H1 (cell line): ENCODE measurements at regions not wholly inside any gene's neighbourhood (a gene's known extent, or its start where the extent isn't known, plus 50 kb on each side); places are given as distances from the start of the nearest gene placed in this dataset.

Source experiments
- CTCF ChIA-PET: fragments of 300-600 bp; sonication (Branson Sonifier 250); formaldehyde crosslinking; loops from one replicate; lab custom pipeline; 2021; ENCODE audit not compliant: partially characterized antibody; lab: Charles Lee
- POLR2A ChIA-PET: fragments of 300-600 bp; sonication (Branson Sonifier 250); formaldehyde crosslinking; loops from one replicate; lab custom pipeline; 2021; ENCODE audit warnings: inconsistent platforms; ENCODE audit not compliant: partially characterized antibody; lab: Charles Lee
- DNase-seq, 2 experiments: peaks; one replicate each; pipeline versions ENCODE4 v3.0.0 to v3.0.0-alpha.2; 2010 to 2022; ENCODE audit warnings: low spot score in 2 of 2, low read depth in 1 of 2, mixed read lengths in 1 of 2
- FAIRE-seq: peaks from 2 replicates; lab custom pipeline; 2011; peaks lifted over from hg19 to GRCh38; lab: Jason Lieb, UNC
- H2AFZ ChIP-seq: 2 replicates; pipeline ENCODE4 v1.8.1; 2012; ENCODE audit warnings: low read length, inconsistent platforms
- H2AK5ac ChIP-seq: 2 replicates; pipeline ENCODE4 v1.6.1; 2013; ENCODE audit warnings: low read depth, low read length
- H2BK120ac ChIP-seq: replicated peaks from 2 replicates; pipeline ENCODE3; 2013; ENCODE audit warnings: low read depth, low read length, inconsistent platforms
- H2BK12ac ChIP-seq: 2 replicates; pipeline ENCODE4 v1.6.1; 2013; ENCODE audit warnings: low read depth, low read length
- H2BK15ac ChIP-seq: 2 replicates; pipeline ENCODE4 v1.6.1; 2013; ENCODE audit warnings: low read length
- H2BK20ac ChIP-seq: 2 replicates; pipeline ENCODE4 v1.6.1; 2013; ENCODE audit warnings: low read length
- H2BK5ac ChIP-seq: 2 replicates; pipeline ENCODE4 v1.6.1; 2013; ENCODE audit warnings: low read depth, low read length
- H3K14ac ChIP-seq: 2 replicates; pipeline ENCODE4 v1.6.1; 2013; ENCODE audit warnings: inconsistent platforms; ENCODE audit not compliant: insufficient read length
- H3K18ac ChIP-seq: 2 replicates; pipeline ENCODE4 v1.6.1; 2013; ENCODE audit warnings: low read length; ENCODE audit errors: extremely low read depth
- H3K23ac ChIP-seq: 2 replicates; pipeline ENCODE4 v1.6.1; 2013; ENCODE audit warnings: inconsistent platforms; ENCODE audit not compliant: insufficient read length
- H3K23me2 ChIP-seq: 2 replicates; pipeline ENCODE4 v1.6.1; 2013; ENCODE audit warnings: low read depth, low read length
- H3K27ac ChIP-seq: 2 replicates; pipeline ENCODE4 v1.6.1; 2011; ENCODE audit warnings: low read depth, low read length, inconsistent platforms
- H3K27me3 ChIP-seq, 4 experiments: replicated peaks in 1 of 4; 1 replicate in 1 of 4; 2 replicates in 3 of 4; pipeline versions ENCODE4 v1.6.1 to v1.8.1; 2011 to 2013; ENCODE audit warnings: low read length in 3 of 4, mild to moderate bottlenecking in 3 of 4, inconsistent platforms in 2 of 4, mixed read lengths in 2 of 4, moderate library complexity in 1 of 4; ENCODE audit not compliant: control insufficient read depth in 3 of 4, insufficient read depth in 3 of 4; ENCODE audit errors: extremely low read depth in 1 of 4
- H3K36me3 ChIP-seq, 4 experiments: 2 replicates each; pipeline versions ENCODE4 v1.6.1 to v1.8.1; 2011 to 2013; ENCODE audit warnings: mild to moderate bottlenecking in 4 of 4, low read length in 3 of 4, moderate library complexity in 2 of 4, control low read depth in 1 of 4, inconsistent platforms in 1 of 4; ENCODE audit not compliant: insufficient read depth in 4 of 4, control insufficient read depth in 2 of 4
- H3K4ac ChIP-seq: replicated peaks from 2 replicates; pipeline ENCODE3; 2013; ENCODE audit warnings: low read length, low read depth, mixed read lengths, inconsistent platforms; ENCODE audit not compliant: insufficient read length
- H3K4me1 ChIP-seq, 4 experiments: replicated peaks in 1 of 4; 1 replicate in 1 of 4; 2 replicates in 3 of 4; pipeline versions ENCODE4 v1.6.1 to v1.8.1; 2011 to 2013; ENCODE audit warnings: low read length in 3 of 4, inconsistent platforms in 2 of 4, mixed read lengths in 1 of 4; ENCODE audit not compliant: insufficient read depth in 4 of 4, control insufficient read depth in 3 of 4
- H3K4me2 ChIP-seq, 2 experiments: 2 replicates each; pipeline versions ENCODE4 v1.6.1 to v1.8.1; 2011 to 2013; ENCODE audit warnings: low read depth in 2 of 2, low read length in 2 of 2, control low read depth in 1 of 2, inconsistent platforms in 1 of 2, mild to moderate bottlenecking in 1 of 2; ENCODE audit not compliant: insufficient read depth in 1 of 2
- H3K4me3 ChIP-seq, 4 experiments: fragments of 200-600, 300-600 bp in 1 of 4; sonication (generic), shearing (Covaris generic), sonication (Bioruptor Twin) in 1 of 4; 2 replicates each; pipeline versions ENCODE4 v1.5.1 to v1.8.1; 2011 to 2016; ENCODE audit warnings: low read length in 4 of 4, low read depth in 3 of 4, control low read depth in 2 of 4, inconsistent platforms in 2 of 4, mild to moderate bottlenecking in 2 of 4, mixed read lengths in 1 of 4, moderate library complexity in 1 of 4; ENCODE audit not compliant: insufficient read depth in 2 of 4; ENCODE audit errors: extremely low read depth in 1 of 4
- H3K56ac ChIP-seq: replicated peaks from 2 replicates; pipeline ENCODE3; 2013; ENCODE audit warnings: low read depth, mild to moderate bottlenecking, mixed read lengths, low read length, inconsistent platforms; ENCODE audit not compliant: insufficient read length
- H3K79me1 ChIP-seq: 2 replicates; pipeline ENCODE4 v1.6.1; 2013; ENCODE audit warnings: low read depth, low read length, control low read depth
- H3K79me2 ChIP-seq, 2 experiments: 2 replicates each; pipeline versions ENCODE4 v1.6.1 to v1.8.1; 2012 to 2013; ENCODE audit warnings: low read length in 2 of 2, mild to moderate bottlenecking in 2 of 2, inconsistent platforms in 1 of 2; ENCODE audit not compliant: insufficient read depth in 2 of 2, control insufficient read depth in 1 of 2
- H3K9ac ChIP-seq, 4 experiments: replicated peaks in 1 of 4; 1 replicate in 1 of 4; 2 replicates in 3 of 4; pipeline versions ENCODE4 v1.6.1 to v1.8.1; 2011 to 2013; ENCODE audit warnings: low read depth in 3 of 4, low read length in 3 of 4, control low read depth in 2 of 4, mild to moderate bottlenecking in 2 of 4, moderate library complexity in 2 of 4, inconsistent platforms in 1 of 4; ENCODE audit errors: extremely low read depth in 1 of 4
- H3K9me3 ChIP-seq, 2 experiments: 2 replicates each; pipeline versions ENCODE4 v1.6.1 to v1.8.1; 2012 to 2013; ENCODE audit warnings: mild to moderate bottlenecking in 2 of 2, moderate library complexity in 2 of 2, control low read depth in 1 of 2, inconsistent platforms in 1 of 2, low read depth in 1 of 2, low read length in 1 of 2, mixed read lengths in 1 of 2; ENCODE audit not compliant: insufficient read depth in 2 of 2
- H4K20me1 ChIP-seq, 2 experiments: replicated peaks in 1 of 2; 2 replicates each; pipeline versions ENCODE3 to v1.8.1; 2011 to 2013; ENCODE audit warnings: inconsistent platforms in 2 of 2, low read length in 2 of 2, mild to moderate bottlenecking in 1 of 2; ENCODE audit not compliant: insufficient read depth in 2 of 2, control insufficient read depth in 1 of 2
- H4K5ac ChIP-seq: 2 replicates; pipeline ENCODE4 v1.6.1; 2013; ENCODE audit warnings: low read length, low read depth, mixed read lengths, inconsistent platforms; ENCODE audit not compliant: insufficient read length
- H4K8ac ChIP-seq: 2 replicates; pipeline ENCODE4 v1.8.0; 2013; ENCODE audit warnings: mild to moderate bottlenecking, moderate library complexity, low read length, inconsistent platforms; ENCODE audit not compliant: insufficient read depth; ENCODE audit errors: extremely low read depth
- H4K91ac ChIP-seq: replicated peaks from 2 replicates; pipeline ENCODE3; 2013; ENCODE audit warnings: low read length, mixed read lengths, inconsistent platforms; ENCODE audit not compliant: insufficient read length
- ASH2L ChIP-seq: fragments of 200-600, 300-600 bp; sonication (generic); IDR thresholded peaks from one replicate; pipeline ENCODE4 v1.7.1; 2017; ENCODE audit warnings: low read length
- BCL11A ChIP-seq, 2 experiments: IDR thresholded peaks; one replicate each; pipeline ENCODE4 v1.6.1; 2011; ENCODE audit warnings: low read depth in 2 of 2, low read length in 2 of 2, mild to moderate bottlenecking in 2 of 2
- BRCA1 ChIP-seq: IDR thresholded peaks from 2 replicates; pipeline ENCODE4 v1.6.1; 2012; ENCODE audit warnings: low read depth, low read length, improper control_type of control experiment
- CTBP2 ChIP-seq: IDR thresholded peaks from 2 replicates; pipeline ENCODE4 v1.7.0; 2011; ENCODE audit warnings: borderline replicate concordance, mild to moderate bottlenecking, moderate library complexity, mixed read lengths, low read length; ENCODE audit not compliant: insufficient read depth, insufficient read length
- EZH2 ChIP-seq: fragments of 200-600 bp; sonication (generic); IDR thresholded peaks from 2 replicates; pipeline ENCODE4 v1.7.1; 2012; ENCODE audit warnings: low read depth, mild to moderate bottlenecking, moderate library complexity, low read length, inconsistent platforms; ENCODE audit not compliant: severe bottlenecking
- JUND ChIP-seq: IDR thresholded peaks from 2 replicates; pipeline ENCODE4 v1.6.1; 2011; ENCODE audit warnings: mild to moderate bottlenecking, improper control_type of control experiment, low read length
- KDM5A ChIP-seq: fragments of 200-600 bp; IDR thresholded peaks from 2 replicates; pipeline ENCODE4 v1.7.1; 2012; ENCODE audit warnings: mild to moderate bottlenecking, low read length, inconsistent platforms, mixed read lengths
- SRF ChIP-seq: IDR thresholded peaks from 2 replicates; pipeline ENCODE4 v1.6.1; 2011; ENCODE audit warnings: mild to moderate bottlenecking, low read depth, low read length, moderate library complexity
- SUZ12 ChIP-seq: fragments of 200-600 bp; sonication (generic); IDR thresholded peaks from 2 replicates; pipeline ENCODE4 v1.6.1; 2012; ENCODE audit warnings: mild to moderate bottlenecking, inconsistent platforms, low read length, moderate library complexity, mixed read lengths
- TCF12 ChIP-seq: IDR thresholded peaks from 2 replicates; pipeline ENCODE4 v1.6.1; 2011; ENCODE audit warnings: low read depth, mild to moderate bottlenecking, low read length
- WGBS, 2 experiments: shearing (Covaris generic) in 1 of 2; methylation state at CpG; one replicate each; pipeline versions ENCODE4 v1.1.6 to v1.1.7; 2013 to 2015; ENCODE audit warnings: low lambda C conversion rate in 2 of 2, mixed read lengths in 2 of 2, inconsistent platforms in 1 of 2, low coverage in 1 of 2, missing lambda C conversion rate in 1 of 2; ENCODE audit not compliant: insufficient replicate concordance in 2 of 2, insufficient coverage in 1 of 2, insufficient read length in 1 of 2; ENCODE audit errors: extremely low coverage in 1 of 2, missing lambda C conversion rate in 1 of 2; 5-methylcytosine and 5-hydroxymethylcytosine counted together
- TF ChIP-seq, protein P1 (sequence below), 3 experiments: IDR thresholded peaks; 1 replicate in 2 of 3; 2 replicates in 1 of 3; pipeline versions ENCODE4 v1.5.1 to v1.6.1; 2011; ENCODE audit warnings: low read length in 3 of 3, mild to moderate bottlenecking in 3 of 3, inconsistent platforms in 2 of 3, low read depth in 1 of 3, moderate library complexity in 1 of 3; ENCODE audit not compliant: insufficient read depth in 1 of 3; ENCODE audit errors: control extremely low read depth in 1 of 3
- TF ChIP-seq, protein P2 (sequence below): IDR thresholded peaks from 2 replicates; pipeline ENCODE4 v1.6.1; 2012; ENCODE audit warnings: inconsistent platforms

DNA sequence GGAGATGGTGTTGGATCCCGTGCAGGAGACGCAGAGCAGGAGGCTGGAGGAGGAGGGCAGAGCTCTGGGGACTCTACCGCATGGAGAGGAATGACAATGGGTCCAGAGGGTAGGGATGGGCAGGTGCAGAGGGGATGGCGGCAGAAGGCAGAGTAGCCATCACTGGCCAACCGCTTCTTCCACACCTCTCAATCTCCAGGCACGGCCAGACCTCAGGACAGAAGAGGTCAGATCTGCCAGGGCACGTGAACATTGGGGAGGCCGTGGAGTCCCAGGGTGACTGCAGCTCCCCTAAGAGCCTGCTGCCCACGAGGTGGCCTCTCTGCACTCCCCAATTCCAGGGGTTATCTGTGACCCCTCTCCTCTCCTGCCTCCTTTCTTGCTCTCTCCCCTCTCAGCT, 162.7 kb upstream of the HDAC4 start:
- Histone ChIP-seq H3K27me3 (peaks cover 0 to 2% (median 0%) of the 10 kb centered on the region in 4 experiments; a peak in 1 of 7 replicates), H2AFZ (no peak overlapping the region), H3K56ac (no peak overlapping the region), H3K79me2 (no peaks in the 10 kb centered on the region), H3K4me3 (no peak overlapping the region), H3K4me1 (no peaks in the 10 kb centered on the region), H4K8ac (no peak overlapping the region), H4K20me1 (no peaks in the 10 kb centered on the region), H4K5ac (no peak overlapping the region), H3K4me2 (no peak overlapping the region), H3K9me3 (0 out of 4 replicates have a peak, but pooled peaks cover 0 to 4% of the 10 kb centered on the region in 2 experiments), H3K23me2 (no peaks in the 10 kb centered on the region), H3K4ac (no peak overlapping the region), H3K18ac (no peak overlapping the region), H3K23ac (no peak overlapping the region), H2BK120ac (no peak overlapping the region), H2AK5ac (no peak overlapping the region), H2BK5ac (no peak overlapping the region), H3K27ac (no peak overlapping the region), H3K36me3 (no peaks in the 10 kb centered on the region), H4K91ac (no peak overlapping the region), H3K9ac (no peak overlapping the region), H2BK15ac (no peak overlapping the region), H2BK12ac (no peak overlapping the region), H2BK20ac (no peak overlapping the region), H3K14ac (no peak overlapping the region), H3K79me1 (no peaks in the 10 kb centered on the region)
- ChIA-PET CTCF (no interaction called here), POLR2A (no interaction called here)
- DNase-seq: no peak
- WGBS, 2 experiments: 93% methylated on average over 8 of the region's 9 CpGs; no CpG with 5 or more reads in 1 of the 2 experiments
- FAIRE-seq: no peak
- TF ChIP-seq BRCA1 (no peak), JUND (no peak), EZH2 (no peak), BCL11A (IDR thresholded peaks at IDR 0.05; ENCODE audit: low read depth in 2 of 2, low read length in 2 of 2) (no peak), ASH2L (no peak), SRF (no peak), SUZ12 (no peak), CTBP2 (no peak), KDM5A (no peak), TCF12 (no peak)
- TF ChIP-seq, protein P1, sequence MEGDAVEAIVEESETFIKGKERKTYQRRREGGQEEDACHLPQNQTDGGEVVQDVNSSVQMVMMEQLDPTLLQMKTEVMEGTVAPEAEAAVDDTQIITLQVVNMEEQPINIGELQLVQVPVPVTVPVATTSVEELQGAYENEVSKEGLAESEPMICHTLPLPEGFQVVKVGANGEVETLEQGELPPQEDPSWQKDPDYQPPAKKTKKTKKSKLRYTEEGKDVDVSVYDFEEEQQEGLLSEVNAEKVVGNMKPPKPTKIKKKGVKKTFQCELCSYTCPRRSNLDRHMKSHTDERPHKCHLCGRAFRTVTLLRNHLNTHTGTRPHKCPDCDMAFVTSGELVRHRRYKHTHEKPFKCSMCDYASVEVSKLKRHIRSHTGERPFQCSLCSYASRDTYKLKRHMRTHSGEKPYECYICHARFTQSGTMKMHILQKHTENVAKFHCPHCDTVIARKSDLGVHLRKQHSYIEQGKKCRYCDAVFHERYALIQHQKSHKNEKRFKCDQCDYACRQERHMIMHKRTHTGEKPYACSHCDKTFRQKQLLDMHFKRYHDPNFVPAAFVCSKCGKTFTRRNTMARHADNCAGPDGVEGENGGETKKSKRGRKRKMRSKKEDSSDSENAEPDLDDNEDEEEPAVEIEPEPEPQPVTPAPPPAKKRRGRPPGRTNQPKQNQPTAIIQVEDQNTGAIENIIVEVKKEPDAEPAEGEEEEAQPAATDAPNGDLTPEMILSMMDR (IDR thresholded peaks at IDR 0.05; ENCODE audit: control extremely low read depth in 1 of 3, insufficient read depth in 1 of 3, low read depth in 1 of 3, low read length in 3 of 3): no peak
- TF ChIP-seq, protein P2, sequence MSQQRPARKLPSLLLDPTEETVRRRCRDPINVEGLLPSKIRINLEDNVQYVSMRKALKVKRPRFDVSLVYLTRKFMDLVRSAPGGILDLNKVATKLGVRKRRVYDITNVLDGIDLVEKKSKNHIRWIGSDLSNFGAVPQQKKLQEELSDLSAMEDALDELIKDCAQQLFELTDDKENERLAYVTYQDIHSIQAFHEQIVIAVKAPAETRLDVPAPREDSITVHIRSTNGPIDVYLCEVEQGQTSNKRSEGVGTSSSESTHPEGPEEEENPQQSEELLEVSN: no peak
